Endothelial cell (in vitro differentiated cells): ENCODE measurements at regions not wholly inside any gene's neighbourhood (a gene's known extent, or its start where the extent isn't known, plus 50 kb on each side); places are given as distances from the start of the nearest gene placed in this dataset.
A peak's percentile ranks its signal among the peaks of the same experiment; 100 is the strongest.

ENCODE experiments used
- DNase-seq: peaks from one replicate; pipeline ENCODE4 v3.0.0; 2021; ENCODE audit warnings: low spot score
- H3K27ac Mint-ChIP-seq: one replicate; pipeline ENCODE4 v1.8.0; 2021; ENCODE audit warnings: mixed read lengths, inconsistent platforms; ENCODE audit not compliant: unreplicated experiment
- H3K27me3 Mint-ChIP-seq: one replicate; pipeline ENCODE4 v1.8.0; 2021; ENCODE audit warnings: mild to moderate bottlenecking, moderate library complexity, mixed read lengths, inconsistent platforms; ENCODE audit not compliant: unreplicated experiment
- H3K36me3 Mint-ChIP-seq: one replicate; pipeline ENCODE4 v1.8.0; 2021; ENCODE audit warnings: mild to moderate bottlenecking, low read depth, mixed read lengths, inconsistent platforms; ENCODE audit not compliant: unreplicated experiment
- H3K4me1 Mint-ChIP-seq: one replicate; pipeline ENCODE4 v1.8.0; 2021; ENCODE audit warnings: mild to moderate bottlenecking, mixed read lengths, inconsistent platforms; ENCODE audit not compliant: unreplicated experiment
- H3K4me3 Mint-ChIP-seq: one replicate; pipeline ENCODE4 v1.8.0; 2021; ENCODE audit warnings: mild to moderate bottlenecking, mixed read lengths, inconsistent platforms; ENCODE audit not compliant: unreplicated experiment
- H3K9me3 Mint-ChIP-seq: one replicate; pipeline ENCODE4 v1.8.0; 2021; ENCODE audit warnings: mixed read lengths, inconsistent platforms; ENCODE audit not compliant: unreplicated experiment
- TF ChIP-seq, protein P1 (sequence below): fragments of 200-600 bp; sonication (generic); IDR thresholded peaks from one replicate; pipeline ENCODE4 v1.5.0; 2021; ENCODE audit warnings: antibody characterized with exemption; ENCODE audit not compliant: unreplicated experiment

- no peaks in the 10 kb centered on the region for H3K4me1 Mint-ChIP-seq
- H3K36me3 Mint-ChIP-seq: no peaks in the 10 kb centered on the region
- peaks cover 1% of the 10 kb centered on the region for H3K27me3 Mint-ChIP-seq
- no peak overlapping the region for H3K27ac Mint-ChIP-seq
- TF ChIP-seq, protein P1, sequence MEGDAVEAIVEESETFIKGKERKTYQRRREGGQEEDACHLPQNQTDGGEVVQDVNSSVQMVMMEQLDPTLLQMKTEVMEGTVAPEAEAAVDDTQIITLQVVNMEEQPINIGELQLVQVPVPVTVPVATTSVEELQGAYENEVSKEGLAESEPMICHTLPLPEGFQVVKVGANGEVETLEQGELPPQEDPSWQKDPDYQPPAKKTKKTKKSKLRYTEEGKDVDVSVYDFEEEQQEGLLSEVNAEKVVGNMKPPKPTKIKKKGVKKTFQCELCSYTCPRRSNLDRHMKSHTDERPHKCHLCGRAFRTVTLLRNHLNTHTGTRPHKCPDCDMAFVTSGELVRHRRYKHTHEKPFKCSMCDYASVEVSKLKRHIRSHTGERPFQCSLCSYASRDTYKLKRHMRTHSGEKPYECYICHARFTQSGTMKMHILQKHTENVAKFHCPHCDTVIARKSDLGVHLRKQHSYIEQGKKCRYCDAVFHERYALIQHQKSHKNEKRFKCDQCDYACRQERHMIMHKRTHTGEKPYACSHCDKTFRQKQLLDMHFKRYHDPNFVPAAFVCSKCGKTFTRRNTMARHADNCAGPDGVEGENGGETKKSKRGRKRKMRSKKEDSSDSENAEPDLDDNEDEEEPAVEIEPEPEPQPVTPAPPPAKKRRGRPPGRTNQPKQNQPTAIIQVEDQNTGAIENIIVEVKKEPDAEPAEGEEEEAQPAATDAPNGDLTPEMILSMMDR: no peak
- no peak overlapping the region for H3K4me3 Mint-ChIP-seq
- H3K9me3 Mint-ChIP-seq: no peaks in the 10 kb centered on the region
- no peak for DNase-seq
Observed at GRCh38 chr13:107374038-107374437, 806.1 kb upstream of the ARGLU1 start.

DNA sequence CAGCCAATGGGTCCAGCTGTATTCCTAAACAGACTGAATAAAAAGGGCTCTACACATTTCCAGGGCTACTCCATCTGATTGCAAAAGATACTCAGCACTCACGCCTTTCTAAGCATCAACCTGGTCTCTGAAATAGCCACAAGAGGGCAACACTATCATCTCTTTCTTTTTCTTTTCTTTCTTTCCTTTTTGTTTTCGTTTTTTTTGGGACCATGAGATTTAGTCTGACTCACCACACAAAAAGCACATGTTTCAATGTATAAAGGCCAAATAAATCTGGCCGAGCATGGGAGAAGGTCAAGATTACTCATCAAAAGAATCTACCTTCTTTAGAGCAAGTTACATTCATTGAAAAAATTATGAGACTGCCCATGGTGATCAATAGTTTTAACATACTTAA, 805.6 kb upstream of the ARGLU1 start:
- TF ChIP-seq, protein P1: peak; percentile 33
- no peaks in the 10 kb centered on the region for H3K36me3 Mint-ChIP-seq

GRCh38 chr13:107370015-107370785, 802.3 kb upstream of the ARGLU1 start:
- Mint-ChIP-seq H3K27ac (no peak overlapping the region), H3K36me3 (no peaks in the 10 kb centered on the region), H3K4me3 (no peak overlapping the region), H3K9me3 (no peaks in the 10 kb centered on the region), H3K27me3 (peaks cover 5% of the 10 kb centered on the region), H3K4me1 (no peaks in the 10 kb centered on the region)
- TF ChIP-seq, protein P1: no peak
- DNase-seq: no peak

More for the DNA sequence above, 805.6 kb upstream of the ARGLU1 start:
- no peak for DNase-seq
- Mint-ChIP-seq H3K4me3 (no peak overlapping the region), H3K4me1 (no peaks in the 10 kb centered on the region), H3K27ac (no peak overlapping the region), H3K27me3 (peaks cover 5% of the 10 kb centered on the region), H3K9me3 (no peaks in the 10 kb centered on the region)

- Mint-ChIP-seq H3K36me3 (no peaks in the 10 kb centered on the region), H3K9me3 (no peaks in the 10 kb centered on the region), H3K27me3 (peaks cover 4% of the 10 kb centered on the region), H3K4me1 (no peaks in the 10 kb centered on the region), H3K27ac (no peak overlapping the region), H3K4me3 (no peak overlapping the region)
- TF ChIP-seq, protein P1: no peak
- no peak for DNase-seq
Observed at GRCh38 chr13:107367258-107367657, 799.3 kb upstream of the ARGLU1 start.

DNA sequence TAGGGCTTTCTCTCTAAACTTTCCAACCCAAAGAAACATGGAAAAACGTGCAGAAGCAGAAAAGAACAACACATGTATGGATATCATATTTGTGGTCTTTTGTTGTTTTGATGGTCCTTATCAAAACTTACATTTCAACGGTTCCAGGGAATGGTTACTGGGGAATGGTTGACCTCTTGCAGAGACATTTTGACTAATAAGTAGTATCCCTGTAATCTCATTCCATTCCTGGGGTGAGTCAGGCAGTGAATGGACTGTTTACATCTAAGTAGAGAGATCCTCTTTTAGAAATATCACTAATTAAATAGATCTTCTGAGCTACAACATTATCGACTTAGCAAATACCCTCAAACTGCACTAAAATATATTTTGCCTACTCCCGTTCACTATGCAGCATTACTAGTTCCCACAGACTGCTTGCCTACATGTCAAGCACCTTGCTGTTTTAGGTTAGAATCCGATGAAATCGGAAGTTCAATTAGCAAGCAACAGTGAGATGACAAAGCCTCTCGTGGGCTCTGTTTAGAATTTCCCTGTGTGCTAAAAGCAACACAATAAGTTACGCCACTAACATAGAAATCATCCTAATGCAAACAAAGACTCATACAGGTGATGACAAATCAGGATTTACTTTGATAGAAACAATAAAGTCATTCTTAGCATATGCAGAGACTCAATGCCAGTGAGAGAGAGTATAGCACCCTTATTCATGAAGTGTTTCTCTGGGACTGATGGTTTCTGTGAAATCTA, 797.7 kb upstream of the ARGLU1 start:
- peaks cover 4% of the 10 kb centered on the region for H3K27me3 Mint-ChIP-seq
- no peak overlapping the region for H3K27ac Mint-ChIP-seq
- no peak for DNase-seq
- no peaks in the 10 kb centered on the region for H3K36me3 Mint-ChIP-seq
- no peaks in the 10 kb centered on the region for H3K4me1 Mint-ChIP-seq
- H3K4me3 Mint-ChIP-seq: no peak overlapping the region
- TF ChIP-seq, protein P1: no peak
- no peaks in the 10 kb centered on the region for H3K9me3 Mint-ChIP-seq
